ENCODE measurements at regions not wholly inside any gene's neighbourhood (a gene's known extent, or its start where the extent isn't known, plus 50 kb on each side); places are given as distances from the start of the nearest gene placed in this dataset.

GRCh38 chr9:86563350-86563749 is 209.1 kb upstream of the TUT7 start:
- TF ChIP-seq HNRNPLL (IDR thresholded peaks at IDR 0.05; ENCODE audit: low read depth, low read length, poor library complexity, severe bottlenecking) = no peak
- no peak for TF ChIP-seq TAF15 (IDR thresholded peaks at IDR 0.05; ENCODE audit: low read depth, low read length)
- no peak for TF ChIP-seq ETV5 (CRISPR knock-in tag; IDR thresholded peaks at IDR 0.05; ENCODE audit: low read depth)
- TF ChIP-seq SNAPC5 (CRISPR knock-in tag; IDR thresholded peaks at IDR 0.05) = no peak
- TF ChIP-seq SREBF2 (CRISPR knock-in tag; IDR thresholded peaks at IDR 0.05) = no peak
- no peak for TF ChIP-seq FOXK2 (conservative IDR thresholded peaks at IDR 0.05 in 1 of 2, IDR thresholded peaks at IDR 0.05 in 1 of 2; ENCODE audit: low read depth in 2 of 2)
- no peak for TF ChIP-seq POLR2A (conservative IDR thresholded peaks at IDR 0.05)
- TF ChIP-seq RAD21 (CRISPR knock-in tag; conservative IDR thresholded peaks at IDR 0.05 in 1 of 2, IDR thresholded peaks at IDR 0.05 in 1 of 2) = no peak
- no peak for TF ChIP-seq RERE (CRISPR knock-in tag; IDR thresholded peaks at IDR 0.05; ENCODE audit: borderline replicate concordance)
- no peak for TF ChIP-seq TEAD4 (IDR thresholded peaks at IDR 0.05; ENCODE audit: low read length)
- no peak for TF ChIP-seq TEAD4 (CRISPR knock-in tag; IDR thresholded peaks at IDR 0.05; ENCODE audit: borderline replicate concordance)
- TF ChIP-seq CTCF (IDR thresholded peaks at IDR 0.05 in 2 of 3, conservative IDR thresholded peaks at IDR 0.05 in 1 of 3; ENCODE audit: insufficient read depth in 2 of 3, low read depth in 1 of 3, low read length in 3 of 3) = no peak

All from K562 (cell line).